ENCODE measurements at regions not wholly inside any gene's neighbourhood (a gene's known extent, or its start where the extent isn't known, plus 50 kb on each side); places are given as distances from the start of the nearest gene placed in this dataset.

DNA sequence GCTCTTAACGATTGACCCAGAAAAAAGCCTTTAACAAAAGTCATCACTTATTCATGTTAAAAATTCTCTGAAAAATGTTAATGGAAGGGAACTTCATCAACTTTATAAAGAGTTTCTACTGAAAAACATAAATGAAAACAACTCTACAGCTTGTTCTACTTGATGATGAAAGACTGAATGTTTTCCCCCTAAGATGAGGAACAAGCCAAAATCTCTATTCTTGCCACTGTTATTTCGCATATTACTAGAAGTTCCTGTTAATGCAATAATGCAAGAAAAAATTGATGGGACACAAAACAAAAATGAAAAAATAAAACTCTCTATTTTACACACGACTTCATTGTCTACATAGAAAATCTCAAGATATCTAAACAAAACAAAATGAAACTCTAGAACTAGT is 249.8 kb upstream of the AKR1E2 start:
- Histone ChIP-seq H3K36me3 (replicated peaks; ENCODE audit: insufficient read depth, low read depth) (no peaks in the 10 kb centered on the region), H3K4me3 (no peak overlapping the region), H4K20me1 (ENCODE audit: insufficient read depth, poor library complexity, severe bottlenecking) (no peaks in the 10 kb centered on the region), H3K4me2 (no peak overlapping the region), H3K9me3 (ENCODE audit: low read depth) (no peaks in the 10 kb centered on the region), H3K9me2 (replicated peaks; ENCODE audit: insufficient read depth) (no peaks in the 10 kb centered on the region), H3K27ac (no peak overlapping the region), H3K4me1 (ENCODE audit: insufficient read depth) (no peaks in the 10 kb centered on the region), H3K79me2 (no peaks in the 10 kb centered on the region), H2AFZ (no peak overlapping the region), H3K27me3 (no peaks in the 10 kb centered on the region)
- WGBS (ENCODE audit: low lambda C conversion rate, missing lambda C conversion rate): 92% methylated on average over 3 of the region's 3 CpGs
- TF ChIP-seq, protein P1, sequence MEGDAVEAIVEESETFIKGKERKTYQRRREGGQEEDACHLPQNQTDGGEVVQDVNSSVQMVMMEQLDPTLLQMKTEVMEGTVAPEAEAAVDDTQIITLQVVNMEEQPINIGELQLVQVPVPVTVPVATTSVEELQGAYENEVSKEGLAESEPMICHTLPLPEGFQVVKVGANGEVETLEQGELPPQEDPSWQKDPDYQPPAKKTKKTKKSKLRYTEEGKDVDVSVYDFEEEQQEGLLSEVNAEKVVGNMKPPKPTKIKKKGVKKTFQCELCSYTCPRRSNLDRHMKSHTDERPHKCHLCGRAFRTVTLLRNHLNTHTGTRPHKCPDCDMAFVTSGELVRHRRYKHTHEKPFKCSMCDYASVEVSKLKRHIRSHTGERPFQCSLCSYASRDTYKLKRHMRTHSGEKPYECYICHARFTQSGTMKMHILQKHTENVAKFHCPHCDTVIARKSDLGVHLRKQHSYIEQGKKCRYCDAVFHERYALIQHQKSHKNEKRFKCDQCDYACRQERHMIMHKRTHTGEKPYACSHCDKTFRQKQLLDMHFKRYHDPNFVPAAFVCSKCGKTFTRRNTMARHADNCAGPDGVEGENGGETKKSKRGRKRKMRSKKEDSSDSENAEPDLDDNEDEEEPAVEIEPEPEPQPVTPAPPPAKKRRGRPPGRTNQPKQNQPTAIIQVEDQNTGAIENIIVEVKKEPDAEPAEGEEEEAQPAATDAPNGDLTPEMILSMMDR (IDR thresholded peaks at IDR 0.05; ENCODE audit: poor library complexity): no peak
- no peak for TF ChIP-seq EZH2 (IDR thresholded peaks at IDR 0.05; ENCODE audit: borderline replicate concordance)
- DNase-seq (ENCODE audit: low spot score): no peak

DNA sequence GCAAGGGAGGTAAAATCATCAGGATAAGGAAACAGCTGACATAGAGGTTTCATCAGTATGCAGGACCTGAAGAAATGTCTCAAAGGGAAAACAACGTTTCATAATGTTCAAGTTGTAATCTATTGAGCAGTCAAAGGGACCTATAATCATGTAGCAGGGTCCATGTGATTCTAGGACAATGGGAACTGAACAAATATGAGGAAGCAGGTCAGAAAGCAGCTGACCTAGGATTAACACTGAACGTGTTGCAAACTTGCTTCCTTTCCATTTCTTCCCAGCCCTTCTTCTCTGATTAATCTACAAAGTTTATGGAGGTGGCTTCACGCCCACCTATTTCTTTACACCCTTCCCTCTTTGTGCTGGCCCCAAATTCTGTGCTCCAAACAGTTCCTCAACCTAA is 256.9 kb upstream of the AKR1E2 start:
- Histone ChIP-seq H3K27ac (no peak overlapping the region), H3K79me2 (no peaks in the 10 kb centered on the region), H3K4me2 (no peak overlapping the region), H3K4me1 (ENCODE audit: insufficient read depth) (no peaks in the 10 kb centered on the region), H3K9me3 (ENCODE audit: low read depth) (no peaks in the 10 kb centered on the region), H2AFZ (no peak overlapping the region), H3K9me2 (replicated peaks; ENCODE audit: insufficient read depth) (no peaks in the 10 kb centered on the region), H3K36me3 (replicated peaks; ENCODE audit: insufficient read depth, low read depth) (no peaks in the 10 kb centered on the region), H3K4me3 (no peak overlapping the region), H4K20me1 (ENCODE audit: insufficient read depth, poor library complexity, severe bottlenecking) (no peaks in the 10 kb centered on the region), H3K27me3 (no peaks in the 10 kb centered on the region)
- no peak for TF ChIP-seq EZH2 (IDR thresholded peaks at IDR 0.05; ENCODE audit: borderline replicate concordance)
- no peak for TF ChIP-seq EZH2phosphoT487 (IDR thresholded peaks at IDR 0.05; ENCODE audit: low read depth, severe bottlenecking, unreplicated experiment)
- TF ChIP-seq, protein P1 (IDR thresholded peaks at IDR 0.05; ENCODE audit: poor library complexity): no peak
- DNase-seq (ENCODE audit: low spot score): no peak
- 81% methylated on average over 3 of the region's 3 CpGs for WGBS (ENCODE audit: low lambda C conversion rate, missing lambda C conversion rate)

DNA sequence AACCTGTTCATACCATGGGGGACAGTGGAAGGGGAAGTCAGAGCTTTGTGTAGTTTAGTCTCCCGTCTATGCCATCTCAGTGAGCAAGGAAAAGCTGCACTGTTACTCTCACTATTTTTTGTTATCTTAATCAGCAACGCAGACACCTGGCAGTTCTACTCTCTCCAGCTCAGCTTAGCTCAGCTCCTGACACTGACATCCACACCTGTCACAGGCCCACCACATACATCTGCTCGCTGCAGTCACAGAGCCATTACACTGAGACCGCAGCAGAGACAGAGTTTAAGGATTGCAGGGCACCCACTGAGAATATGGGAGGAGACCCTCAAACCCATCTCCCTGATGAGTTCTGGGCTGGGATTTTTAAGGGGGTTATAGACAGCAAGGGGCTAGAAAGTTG is 257.3 kb upstream of the AKR1E2 start:
- Histone ChIP-seq H4K20me1 (ENCODE audit: insufficient read depth, poor library complexity, severe bottlenecking) (no peaks in the 10 kb centered on the region), H3K9me3 (ENCODE audit: low read depth) (no peaks in the 10 kb centered on the region), H3K27me3 (no peaks in the 10 kb centered on the region), H3K4me3 (no peak overlapping the region), H3K36me3 (replicated peaks; ENCODE audit: insufficient read depth, low read depth) (no peaks in the 10 kb centered on the region), H2AFZ (no peak overlapping the region), H3K9me2 (replicated peaks; ENCODE audit: insufficient read depth) (no peaks in the 10 kb centered on the region), H3K27ac (no peak overlapping the region), H3K4me2 (no peak overlapping the region), H3K79me2 (no peaks in the 10 kb centered on the region), H3K4me1 (ENCODE audit: insufficient read depth) (no peaks in the 10 kb centered on the region)
- 87% methylated on average over 4 of the region's 4 CpGs for WGBS (ENCODE audit: low lambda C conversion rate, missing lambda C conversion rate)
- TF ChIP-seq, protein P1 (IDR thresholded peaks at IDR 0.05; ENCODE audit: poor library complexity): no peak
- no peak for TF ChIP-seq EZH2 (IDR thresholded peaks at IDR 0.05; ENCODE audit: borderline replicate concordance)
- no peak for TF ChIP-seq EZH2phosphoT487 (IDR thresholded peaks at IDR 0.05; ENCODE audit: low read depth, severe bottlenecking, unreplicated experiment)
- DNase-seq (ENCODE audit: low spot score): no peak

- Histone ChIP-seq H3K36me3 (replicated peaks; ENCODE audit: insufficient read depth, low read depth) (no peaks in the 10 kb centered on the region), H3K4me2 (no peak overlapping the region), H3K27me3 (no peaks in the 10 kb centered on the region), H3K9me3 (ENCODE audit: low read depth) (no peaks in the 10 kb centered on the region), H3K79me2 (no peaks in the 10 kb centered on the region), H3K27ac (no peak overlapping the region), H3K4me1 (ENCODE audit: insufficient read depth) (no peaks in the 10 kb centered on the region), H2AFZ (no peak overlapping the region), H4K20me1 (ENCODE audit: insufficient read depth, poor library complexity, severe bottlenecking) (no peaks in the 10 kb centered on the region), H3K9me2 (replicated peaks; ENCODE audit: insufficient read depth) (no peaks in the 10 kb centered on the region), H3K4me3 (no peak overlapping the region)
- WGBS (ENCODE audit: low lambda C conversion rate, missing lambda C conversion rate): 93% methylated on average over 1 of the region's 1 CpG
- DNase-seq (ENCODE audit: low spot score): no peak
- no peak for TF ChIP-seq EZH2phosphoT487 (IDR thresholded peaks at IDR 0.05; ENCODE audit: low read depth, severe bottlenecking, unreplicated experiment)
- TF ChIP-seq EZH2 (IDR thresholded peaks at IDR 0.05; ENCODE audit: borderline replicate concordance): no peak
- TF ChIP-seq, protein P1 (IDR thresholded peaks at IDR 0.05; ENCODE audit: poor library complexity): no peak
Measured at GRCh38 chr10:4568086-4568485, 257.9 kb upstream of the AKR1E2 start.
